ENCODE measurements at regions not wholly inside any gene's neighbourhood (a gene's known extent, or its start where the extent isn't known, plus 50 kb on each side); places are given as distances from the start of the nearest gene placed in this dataset.

DNA sequence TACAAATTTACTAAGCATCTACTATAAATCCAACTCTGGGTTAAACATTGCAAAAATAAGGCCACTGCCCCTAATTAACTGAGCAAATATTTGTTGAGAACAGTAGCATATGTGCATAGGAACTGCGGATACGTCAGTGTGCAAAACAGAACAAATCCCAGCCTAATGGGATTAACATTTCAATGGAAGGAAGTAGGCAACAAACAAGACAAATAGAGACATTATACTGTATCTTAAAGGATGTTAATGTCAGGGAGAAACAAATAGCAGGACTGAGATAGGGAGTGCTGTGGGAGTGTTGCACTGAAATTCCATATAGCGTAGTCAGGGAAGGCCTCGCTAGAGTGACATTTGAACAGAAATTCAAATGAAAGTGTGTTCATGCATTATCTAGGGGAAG, 89.7 kb upstream of the KCNAB1 start:
- Histone ChIP-seq H3K9ac (no peak overlapping the region), H3K27me3 (no peaks in the 10 kb centered on the region), H3K79me2 (ENCODE audit: low read depth) (no peaks in the 10 kb centered on the region), H2AFZ (replicated peaks) (no peak overlapping the region), H3K4me2 (no peak overlapping the region), H3K9me3 (ENCODE audit: low read depth) (no peaks in the 10 kb centered on the region), H3K4me1 (no peaks in the 10 kb centered on the region), H3K36me3 (no peaks in the 10 kb centered on the region), H3K27ac (no peak overlapping the region), H3K4me3 (no peak overlapping the region), H3F3A (ENCODE audit: low read depth) (no peaks in the 10 kb centered on the region), H4K20me1 (ENCODE audit: low read depth) (no peaks in the 10 kb centered on the region)
- Mint-ChIP-seq H3K27me3 (ENCODE audit: insufficient read depth, low read depth) (peaks cover 3% of the 10 kb centered on the region), H3K9me3 (no peaks in the 10 kb centered on the region), H3K4me3 (no peak overlapping the region), H3K27ac (no peak overlapping the region), H3K4me1 (no peaks in the 10 kb centered on the region), H3K36me3 (no peaks in the 10 kb centered on the region)
- TF ChIP-seq EZH2 (IDR thresholded peaks at IDR 0.05) (no peak), EZH2phosphoT487 (IDR thresholded peaks at IDR 0.05) (no peak)
- TF ChIP-seq, protein P1, sequence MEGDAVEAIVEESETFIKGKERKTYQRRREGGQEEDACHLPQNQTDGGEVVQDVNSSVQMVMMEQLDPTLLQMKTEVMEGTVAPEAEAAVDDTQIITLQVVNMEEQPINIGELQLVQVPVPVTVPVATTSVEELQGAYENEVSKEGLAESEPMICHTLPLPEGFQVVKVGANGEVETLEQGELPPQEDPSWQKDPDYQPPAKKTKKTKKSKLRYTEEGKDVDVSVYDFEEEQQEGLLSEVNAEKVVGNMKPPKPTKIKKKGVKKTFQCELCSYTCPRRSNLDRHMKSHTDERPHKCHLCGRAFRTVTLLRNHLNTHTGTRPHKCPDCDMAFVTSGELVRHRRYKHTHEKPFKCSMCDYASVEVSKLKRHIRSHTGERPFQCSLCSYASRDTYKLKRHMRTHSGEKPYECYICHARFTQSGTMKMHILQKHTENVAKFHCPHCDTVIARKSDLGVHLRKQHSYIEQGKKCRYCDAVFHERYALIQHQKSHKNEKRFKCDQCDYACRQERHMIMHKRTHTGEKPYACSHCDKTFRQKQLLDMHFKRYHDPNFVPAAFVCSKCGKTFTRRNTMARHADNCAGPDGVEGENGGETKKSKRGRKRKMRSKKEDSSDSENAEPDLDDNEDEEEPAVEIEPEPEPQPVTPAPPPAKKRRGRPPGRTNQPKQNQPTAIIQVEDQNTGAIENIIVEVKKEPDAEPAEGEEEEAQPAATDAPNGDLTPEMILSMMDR (IDR thresholded peaks at IDR 0.05): no peak
- DNase-seq (ENCODE audit: low spot score): no peak

DNA sequence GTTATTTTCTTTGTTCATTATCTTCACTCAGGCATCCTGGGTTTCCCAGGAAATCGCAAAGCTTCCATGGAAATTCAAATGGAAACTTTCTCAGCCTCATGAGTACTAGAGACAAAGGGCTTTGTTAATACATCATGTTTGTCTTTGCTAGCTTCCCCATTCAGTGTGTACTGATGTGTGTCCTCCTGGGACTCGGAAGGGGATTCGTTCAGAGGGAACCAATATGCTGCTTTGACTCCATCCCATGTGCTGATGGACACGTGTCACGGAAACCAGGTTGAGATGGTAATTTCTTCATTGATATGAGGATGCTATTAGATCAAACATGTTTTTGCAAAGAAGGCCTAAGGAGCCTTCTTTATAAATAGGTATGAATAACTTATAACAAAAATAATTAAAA, 87.0 kb upstream of the KCNAB1 start:
- H2AFZ ChIP-seq (replicated peaks): peak overlapping the region; percentile 76
- no peaks in the 10 kb centered on the region for H3K27me3 ChIP-seq
- no peak overlapping the region for H3K27ac ChIP-seq
- peaks cover 8% of the 10 kb centered on the region for H3K4me1 Mint-ChIP-seq
- H3K4me2 ChIP-seq: no peak overlapping the region
- H3K27me3 Mint-ChIP-seq (ENCODE audit: insufficient read depth, low read depth): peaks cover 3% of the 10 kb centered on the region
- no peak overlapping the region for H3K27ac Mint-ChIP-seq
- H3K36me3 ChIP-seq: no peaks in the 10 kb centered on the region
- peak; percentile 3 for DNase-seq (ENCODE audit: low spot score)
- H3K36me3 Mint-ChIP-seq: no peaks in the 10 kb centered on the region
- H3K9ac ChIP-seq: no peak overlapping the region
- no peaks in the 10 kb centered on the region for H3F3A ChIP-seq (ENCODE audit: low read depth)
- H3K4me1 ChIP-seq: peaks cover 9% of the 10 kb centered on the region
- TF ChIP-seq EZH2 (IDR thresholded peaks at IDR 0.05) (no peak), EZH2phosphoT487 (IDR thresholded peaks at IDR 0.05) (no peak)
- TF ChIP-seq, protein P1 (IDR thresholded peaks at IDR 0.05): no peak
- H3K79me2 ChIP-seq (ENCODE audit: low read depth): no peaks in the 10 kb centered on the region
- no peaks in the 10 kb centered on the region for H3K9me3 ChIP-seq (ENCODE audit: low read depth)
- H3K4me3 Mint-ChIP-seq: no peak overlapping the region
- no peak overlapping the region for H3K4me3 ChIP-seq
- no peaks in the 10 kb centered on the region for H4K20me1 ChIP-seq (ENCODE audit: low read depth)
- H3K9me3 Mint-ChIP-seq: no peaks in the 10 kb centered on the region

DNA sequence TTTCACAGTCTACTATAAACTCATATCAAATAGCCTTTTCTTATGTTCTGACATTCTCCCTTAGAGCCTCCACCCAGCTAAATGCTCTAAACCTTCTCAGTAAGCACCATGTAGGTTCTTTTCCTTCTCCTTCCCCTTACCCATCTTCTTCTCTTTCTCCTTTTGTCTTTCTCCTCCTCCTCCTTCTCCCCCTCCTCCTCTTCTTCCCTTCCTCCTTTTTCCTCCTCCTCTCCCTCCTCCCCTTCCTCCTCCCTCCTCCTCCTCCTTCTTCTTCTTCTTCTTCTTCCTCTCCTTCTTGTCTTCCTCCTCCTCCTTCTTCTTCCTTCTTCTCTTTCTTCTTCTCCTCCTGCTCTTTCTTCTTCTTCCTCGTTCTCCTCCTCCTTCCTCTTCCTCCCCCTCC, 85.2 kb upstream of the KCNAB1 start:
- no peak overlapping the region for H3K4me3 Mint-ChIP-seq
- H3K4me1 Mint-ChIP-seq: peaks cover 8% of the 10 kb centered on the region
- Histone ChIP-seq H3K4me1 (peaks cover 12% of the 10 kb centered on the region), H4K20me1 (ENCODE audit: low read depth) (no peaks in the 10 kb centered on the region), H3K9me3 (ENCODE audit: low read depth) (no peaks in the 10 kb centered on the region), H3K4me3 (no peak overlapping the region), H2AFZ (replicated peaks) (no peak overlapping the region), H3K27me3 (no peaks in the 10 kb centered on the region), H3K27ac (no peak overlapping the region), H3K36me3 (no peaks in the 10 kb centered on the region), H3K79me2 (ENCODE audit: low read depth) (no peaks in the 10 kb centered on the region), H3K4me2 (no peak overlapping the region), H3F3A (ENCODE audit: low read depth) (no peaks in the 10 kb centered on the region), H3K9ac (no peak overlapping the region)
- no peaks in the 10 kb centered on the region for H3K9me3 Mint-ChIP-seq
- DNase-seq (ENCODE audit: low spot score): no peak
- peaks cover 2% of the 10 kb centered on the region for H3K27me3 Mint-ChIP-seq (ENCODE audit: insufficient read depth, low read depth)
- H3K27ac Mint-ChIP-seq: no peak overlapping the region
- H3K36me3 Mint-ChIP-seq: no peaks in the 10 kb centered on the region
- TF ChIP-seq, protein P1 (IDR thresholded peaks at IDR 0.05): no peak
- TF ChIP-seq EZH2 (IDR thresholded peaks at IDR 0.05): no peak
- TF ChIP-seq EZH2phosphoT487 (IDR thresholded peaks at IDR 0.05): no peak
